Stomach (tissue), 8 donors: ENCODE measurements at regions not wholly inside any gene's neighbourhood (a gene's known extent, or its start where the extent isn't known, plus 50 kb on each side); places are given as distances from the start of the nearest gene placed in this dataset.

Source experiments
- DNase-seq, 2 donors: peaks; one replicate each; pipeline versions ENCODE4 v3.0.0 to v3.0.0-alpha.2; 2013 to 2019
- H3K27ac ChIP-seq, 5 donors: fragments of 200-600 bp in 4 of 5; sonication (generic) in 4 of 5; one replicate each; pipeline ENCODE4 v1.5.1; 2013 to 2019; ENCODE audit warnings: mild to moderate bottlenecking in 1 of 5, moderate library complexity in 1 of 5
- H3K27me3 ChIP-seq, 3 donors: fragments of 200-600 bp; sonication (generic); one replicate each; pipeline ENCODE4 v1.5.1; 2017 to 2019; ENCODE audit warnings: mixed run types in 1 of 3
- H3K36me3 ChIP-seq, 4 donors: fragments of 200-600 bp; sonication (generic); 1 replicate in 3 of 4; 2 replicates in 1 of 4; pipeline ENCODE4 v1.5.1; 2016 to 2019
- H3K4me1 ChIP-seq, 4 donors: fragments of 200-600 bp; sonication (generic); one replicate each; pipeline ENCODE4 v1.5.1; 2016 to 2019
- H3K4me3 ChIP-seq, 4 donors: fragments of 200-600 bp; sonication (generic) in 3 of 4; one replicate each; pipeline ENCODE4 v1.5.1; 2016 to 2019; ENCODE audit warnings: mild to moderate bottlenecking in 1 of 4
- H3K9me3 ChIP-seq, 4 donors: fragments of 200-600 bp; sonication (generic); one replicate each; pipeline ENCODE4 v1.5.1; 2016 to 2019
- EP300 ChIP-seq: sonication (generic); formaldehyde crosslinking; IDR thresholded peaks from one replicate; pipeline ENCODE4 v1.6.1; 2017; ENCODE audit warnings: antibody characterized with exemption
- POLR2A ChIP-seq, 4 donors: fragments of 450-650 bp; IDR thresholded peaks; one replicate each; pipeline ENCODE4 v1.6.1; 2016; ENCODE audit warnings: antibody characterized with exemption in 4 of 4, control low read depth in 2 of 4, mild to moderate bottlenecking in 1 of 4, moderate library complexity in 1 of 4
- POLR2AphosphoS5 ChIP-seq, 3 donors: sonication (generic); formaldehyde crosslinking; IDR thresholded peaks; one replicate each; pipeline ENCODE4 v1.6.1; 2016; ENCODE audit warnings: antibody characterized with exemption in 3 of 3
- WGBS, 5 donors: extraction: QIAGEN DNeasy Blood & Tissue Kit in 3 of 5; methylation state at CpG; one replicate each; pipeline versions ENCODE4 v1.1.5 to v1.1.7; 2013 to 2018; 5-methylcytosine and 5-hydroxymethylcytosine counted together
- intact Hi-C: fragments of 100-400 bp; cut with DNase I; formaldehyde crosslinking; loops from one replicate; pipeline ENCODE4 v1.15.1; 2023; ENCODE audit warnings: low total_unique reads
- TF ChIP-seq, protein P1 (sequence below), 7 experiments: fragments of 450-650 bp in 4 of 7; fragments of 200-600 bp in 3 of 7; sonication (generic) in 3 of 7; IDR thresholded peaks; one replicate each; pipeline ENCODE4 v1.5.1; 2016 to 2019; ENCODE audit warnings: antibody characterized with exemption in 7 of 7, control low read depth in 2 of 7, mild to moderate bottlenecking in 1 of 7
- donor health status: healthy with polysubstance abuse.
- donor health status: Bipolar disorder and iron deficiency.
- donor health status: healthy.

DNA sequence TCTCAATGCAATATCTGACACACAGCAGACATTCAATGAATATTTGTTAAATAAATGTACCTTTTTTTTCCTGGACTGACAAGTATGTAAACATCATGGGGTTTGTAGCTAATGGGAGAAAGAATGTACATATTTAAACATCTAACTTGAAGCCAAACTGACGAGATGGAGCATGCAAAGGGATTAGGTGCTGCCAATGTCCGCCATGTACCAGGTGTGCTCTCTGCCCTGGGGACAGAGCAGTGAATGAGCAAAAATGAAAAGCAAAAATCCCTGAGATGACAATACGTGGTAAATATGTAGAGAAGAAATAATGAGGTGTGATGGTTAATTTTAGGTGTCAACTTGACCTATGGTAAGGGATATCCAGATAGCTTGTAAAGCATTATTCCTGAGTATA is 247.4 kb upstream of the CELF4 start:
- intact Hi-C loops, result no loop called here
- 58 to 71% (median 61%) methylated on average over 3 of the region's 3 CpGs for WGBS, 5 donors

DNA sequence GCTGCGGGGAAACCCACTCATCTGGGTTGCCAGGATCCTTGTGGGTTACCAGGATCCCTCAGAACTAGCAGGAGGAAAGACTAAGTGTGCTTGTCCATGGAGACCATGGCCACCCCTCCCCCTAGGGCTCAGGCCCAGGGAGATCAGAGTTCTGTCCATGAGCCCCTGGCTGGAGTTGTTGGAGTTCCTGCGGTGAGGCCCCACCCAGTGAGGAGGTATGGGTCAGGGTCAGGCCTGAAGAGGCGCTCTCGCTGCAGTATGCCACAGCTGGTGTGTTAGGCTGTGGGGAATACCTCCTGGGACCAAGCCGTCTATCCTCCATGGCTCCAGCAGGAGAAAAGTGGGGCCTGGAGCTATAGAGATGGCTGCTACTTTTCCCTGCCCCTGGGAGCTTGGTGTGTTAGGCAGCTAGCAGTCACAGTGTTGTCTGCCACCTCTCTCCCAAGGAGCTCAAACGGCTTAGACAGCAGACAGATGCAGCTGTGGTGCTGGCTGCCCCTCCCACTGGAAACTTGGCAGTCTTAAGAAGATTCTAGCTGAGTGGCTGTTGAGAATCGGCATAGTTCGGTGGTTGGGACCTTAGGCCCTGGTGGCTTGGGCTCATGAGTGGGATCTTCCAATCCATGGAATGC is 240.3 kb upstream of the CELF4 start:
- intact Hi-C loops, result no loop called here
- no peak for DNase-seq
- WGBS, 5 donors, result 71 to 87% (median 79%) methylated on average over 4 to 8 of the region's 8 CpGs
- TF ChIP-seq POLR2AphosphoS5 (IDR thresholded peaks at IDR 0.05), result no peak
- no peak for TF ChIP-seq POLR2A (IDR thresholded peaks at IDR 0.05)
- TF ChIP-seq, protein P1, sequence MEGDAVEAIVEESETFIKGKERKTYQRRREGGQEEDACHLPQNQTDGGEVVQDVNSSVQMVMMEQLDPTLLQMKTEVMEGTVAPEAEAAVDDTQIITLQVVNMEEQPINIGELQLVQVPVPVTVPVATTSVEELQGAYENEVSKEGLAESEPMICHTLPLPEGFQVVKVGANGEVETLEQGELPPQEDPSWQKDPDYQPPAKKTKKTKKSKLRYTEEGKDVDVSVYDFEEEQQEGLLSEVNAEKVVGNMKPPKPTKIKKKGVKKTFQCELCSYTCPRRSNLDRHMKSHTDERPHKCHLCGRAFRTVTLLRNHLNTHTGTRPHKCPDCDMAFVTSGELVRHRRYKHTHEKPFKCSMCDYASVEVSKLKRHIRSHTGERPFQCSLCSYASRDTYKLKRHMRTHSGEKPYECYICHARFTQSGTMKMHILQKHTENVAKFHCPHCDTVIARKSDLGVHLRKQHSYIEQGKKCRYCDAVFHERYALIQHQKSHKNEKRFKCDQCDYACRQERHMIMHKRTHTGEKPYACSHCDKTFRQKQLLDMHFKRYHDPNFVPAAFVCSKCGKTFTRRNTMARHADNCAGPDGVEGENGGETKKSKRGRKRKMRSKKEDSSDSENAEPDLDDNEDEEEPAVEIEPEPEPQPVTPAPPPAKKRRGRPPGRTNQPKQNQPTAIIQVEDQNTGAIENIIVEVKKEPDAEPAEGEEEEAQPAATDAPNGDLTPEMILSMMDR (IDR thresholded peaks at IDR 0.05), result no peak
- no peak for TF ChIP-seq EP300
- no peaks in the 10 kb centered on the region for H3K27me3 ChIP-seq
- H3K36me3 ChIP-seq, result no peaks in the 10 kb centered on the region
- H3K9me3 ChIP-seq, result peaks cover 0 to 36% (median 13%) of the 10 kb centered on the region in 4 donors
- H3K4me1 ChIP-seq, result no peaks in the 10 kb centered on the region
- H3K27ac ChIP-seq, result no peak overlapping the region
- no peak overlapping the region for H3K4me3 ChIP-seq

More for the DNA sequence above, 247.4 kb upstream of the CELF4 start:
- no peaks in the 10 kb centered on the region for H3K36me3 ChIP-seq
- no peaks in the 10 kb centered on the region for H3K27me3 ChIP-seq
- no peaks in the 10 kb centered on the region for H3K4me1 ChIP-seq
- peaks cover 0 to 19% (median 7%) of the 10 kb centered on the region in 4 donors for H3K9me3 ChIP-seq
- no peak for DNase-seq
- TF ChIP-seq, protein P1 (IDR thresholded peaks at IDR 0.05), result no peak
- TF ChIP-seq POLR2A (IDR thresholded peaks at IDR 0.05) (no peak), EP300 (no peak), POLR2AphosphoS5 (IDR thresholded peaks at IDR 0.05) (no peak)
- H3K27ac ChIP-seq, result no peak overlapping the region
- no peak overlapping the region for H3K4me3 ChIP-seq

DNA sequence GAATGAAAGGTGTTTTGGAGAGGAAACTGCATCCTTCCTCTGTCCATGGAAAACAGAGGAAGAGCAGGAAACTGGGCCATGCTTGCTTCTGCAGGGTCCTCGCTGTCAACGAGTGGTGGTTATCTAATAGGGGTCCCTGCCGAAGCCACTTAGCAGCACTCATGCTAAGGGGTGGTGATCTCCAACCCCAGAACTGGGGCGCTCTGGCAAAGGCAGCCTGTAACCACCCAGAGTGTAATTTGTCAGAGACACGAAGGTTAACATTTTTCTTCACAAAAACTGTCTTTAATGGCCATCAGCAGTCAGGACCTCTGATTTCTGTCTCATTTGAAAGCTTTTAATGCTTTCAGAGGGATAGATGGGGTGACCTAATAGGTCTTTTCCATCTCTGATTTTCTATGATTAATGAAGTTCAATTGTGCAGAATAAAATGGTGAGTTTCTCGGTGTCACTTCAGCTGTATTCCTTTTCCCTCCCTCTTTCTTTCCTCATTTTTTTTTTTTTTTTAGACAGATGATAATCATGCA is 231.3 kb upstream of the CELF4 start:
- 59 to 77% (median 73%) methylated on average over 6 of the region's 6 CpGs for WGBS, 5 donors
- intact Hi-C loops, result no loop called here
- no peak overlapping the region for H3K27ac ChIP-seq
- H3K4me1 ChIP-seq, result no peaks in the 10 kb centered on the region
- no peaks in the 10 kb centered on the region for H3K27me3 ChIP-seq
- H3K36me3 ChIP-seq, result no peaks in the 10 kb centered on the region
- TF ChIP-seq POLR2AphosphoS5 (IDR thresholded peaks at IDR 0.05) (no peak), POLR2A (IDR thresholded peaks at IDR 0.05) (no peak), EP300 (no peak)
- TF ChIP-seq, protein P1 (IDR thresholded peaks at IDR 0.05), result no peak
- no peak for DNase-seq
- no peak overlapping the region for H3K4me3 ChIP-seq
- H3K9me3 ChIP-seq, result no peaks in the 10 kb centered on the region

DNA sequence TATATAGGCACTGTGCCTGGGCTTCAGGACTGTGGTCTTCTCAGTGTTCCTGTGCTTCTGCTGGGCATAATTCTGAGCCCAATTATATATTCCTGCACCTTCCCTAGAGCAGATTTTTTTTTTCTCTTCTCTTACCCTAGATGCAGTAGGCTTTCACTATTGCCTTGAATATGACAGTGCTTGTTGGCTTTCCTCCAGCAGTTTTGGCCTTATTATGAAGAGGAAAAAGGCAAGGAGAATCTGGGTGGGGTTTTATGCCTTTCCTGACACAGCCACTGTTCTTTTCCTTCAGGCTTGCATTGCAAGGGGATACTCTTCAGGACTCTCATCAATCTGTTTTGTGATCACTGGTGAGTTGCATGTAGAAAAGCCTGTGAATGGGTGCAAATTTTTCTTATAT is 221.9 kb upstream of the CELF4 start:
- Histone ChIP-seq H3K36me3 (no peaks in the 10 kb centered on the region), H3K9me3 (peaks cover 0 to 5% (median 2%) of the 10 kb centered on the region in 4 donors), H3K27ac (no peak overlapping the region), H3K4me3 (no peak overlapping the region), H3K27me3 (no peaks in the 10 kb centered on the region), H3K4me1 (no peaks in the 10 kb centered on the region)
- intact Hi-C loops, result no loop called here
- DNase-seq, result no peak
- TF ChIP-seq POLR2A (IDR thresholded peaks at IDR 0.05) (no peak), POLR2AphosphoS5 (IDR thresholded peaks at IDR 0.05) (no peak), EP300 (no peak)
- TF ChIP-seq, protein P1 (IDR thresholded peaks at IDR 0.05), result no peak
